OCI-LY3 (cell line): ENCODE measurements at regions not wholly inside any gene's neighbourhood (a gene's known extent, or its start where the extent isn't known, plus 50 kb on each side); places are given as distances from the start of the nearest gene placed in this dataset.
"Not testable (repeated sequence)": the region's sequence is repeated elsewhere in the genome, so short reads cannot be mapped to it uniquely, and the experiment has no call there.

ENCODE experiments used
- H2AFZ ChIP-seq: fragments of 200-600, 300-600 bp; shearing (Covaris generic); 2 replicates; pipeline ENCODE4 v1.6.0; 2014; ENCODE audit warnings: antibody characterized with exemption, low read depth, low read length
- H3K27ac ChIP-seq: fragments of 200-600, 300-600 bp; sonication (generic); 2 replicates; pipeline ENCODE4 v1.5.1; 2014; ENCODE audit warnings: mild to moderate bottlenecking, low read length, moderate library complexity, mixed read lengths
- H3K27me3 ChIP-seq: fragments of 200-600, 300-600 bp; sonication (generic); 2 replicates; pipeline ENCODE4 v1.6.1; 2014; ENCODE audit warnings: low read depth, low read length, mixed read lengths
- H3K36me3 ChIP-seq: fragments of 200-600, 300-600 bp; sonication (generic); replicated peaks from 2 replicates; pipeline ENCODE3; 2014; ENCODE audit warnings: low read depth, low read length, mixed read lengths
- H3K4me1 ChIP-seq: fragments of 300-600, 200-600 bp; sonication (generic); 2 replicates; pipeline ENCODE4 v1.6.1; 2014; ENCODE audit warnings: low read length, mixed read lengths
- H3K4me2 ChIP-seq: fragments of 200-600, 300-600 bp; sonication (generic); 2 replicates; pipeline ENCODE4 v1.6.1; 2014; ENCODE audit warnings: low read length, mixed read lengths
- H3K4me3 ChIP-seq: fragments of 300-600, 200-600 bp; sonication (generic); 2 replicates; pipeline ENCODE4 v1.5.1; 2014; ENCODE audit warnings: antibody characterized with exemption, mild to moderate bottlenecking, low read length, moderate library complexity
- H3K79me2 ChIP-seq: fragments of 300-600, 200-600 bp; shearing (Covaris generic); 2 replicates; pipeline ENCODE4 v1.6.1; 2014; ENCODE audit warnings: mild to moderate bottlenecking, low read length, mixed read lengths
- H3K9ac ChIP-seq: fragments of 300-600, 200-600 bp; shearing (Covaris generic); 2 replicates; pipeline ENCODE4 v1.6.0; 2014; ENCODE audit warnings: mild to moderate bottlenecking, low read length, moderate library complexity
- H3K9me3 ChIP-seq: fragments of 200-600, 300-600 bp; shearing (Covaris generic); 2 replicates; pipeline ENCODE4 v1.6.1; 2014; ENCODE audit warnings: low read length, mixed read lengths; ENCODE audit not compliant: insufficient read depth
- H4K20me1 ChIP-seq: fragments of 200-600, 300-600 bp; sonication (generic); 2 replicates; pipeline ENCODE4 v1.6.1; 2016; ENCODE audit warnings: low read length, mixed read lengths; ENCODE audit not compliant: insufficient read depth
- EZH2phosphoT487 ChIP-seq: fragments of 200-600 bp; shearing (Covaris generic); IDR thresholded peaks from 2 replicates; pipeline ENCODE4 v1.6.1; 2018; ENCODE audit warnings: antibody characterized with exemption, mixed run types, low read depth
- TF ChIP-seq, protein P1 (sequence below): fragments of 200-600, 300-600 bp; sonication (generic); IDR thresholded peaks from 2 replicates; pipeline ENCODE4 v1.5.1; 2014; ENCODE audit warnings: antibody characterized with exemption, low read length, low read depth

- TF ChIP-seq EZH2phosphoT487 = no peak
- TF ChIP-seq, protein P1, sequence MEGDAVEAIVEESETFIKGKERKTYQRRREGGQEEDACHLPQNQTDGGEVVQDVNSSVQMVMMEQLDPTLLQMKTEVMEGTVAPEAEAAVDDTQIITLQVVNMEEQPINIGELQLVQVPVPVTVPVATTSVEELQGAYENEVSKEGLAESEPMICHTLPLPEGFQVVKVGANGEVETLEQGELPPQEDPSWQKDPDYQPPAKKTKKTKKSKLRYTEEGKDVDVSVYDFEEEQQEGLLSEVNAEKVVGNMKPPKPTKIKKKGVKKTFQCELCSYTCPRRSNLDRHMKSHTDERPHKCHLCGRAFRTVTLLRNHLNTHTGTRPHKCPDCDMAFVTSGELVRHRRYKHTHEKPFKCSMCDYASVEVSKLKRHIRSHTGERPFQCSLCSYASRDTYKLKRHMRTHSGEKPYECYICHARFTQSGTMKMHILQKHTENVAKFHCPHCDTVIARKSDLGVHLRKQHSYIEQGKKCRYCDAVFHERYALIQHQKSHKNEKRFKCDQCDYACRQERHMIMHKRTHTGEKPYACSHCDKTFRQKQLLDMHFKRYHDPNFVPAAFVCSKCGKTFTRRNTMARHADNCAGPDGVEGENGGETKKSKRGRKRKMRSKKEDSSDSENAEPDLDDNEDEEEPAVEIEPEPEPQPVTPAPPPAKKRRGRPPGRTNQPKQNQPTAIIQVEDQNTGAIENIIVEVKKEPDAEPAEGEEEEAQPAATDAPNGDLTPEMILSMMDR = no peak
- Histone ChIP-seq H3K27me3 (no peaks in the 10 kb centered on the region), H3K4me3 (no peak overlapping the region), H3K4me1 (no peaks in the 10 kb centered on the region), H3K9me3 (no peaks in the 10 kb centered on the region), H3K4me2 (no peak overlapping the region), H3K36me3 (no peaks in the 10 kb centered on the region), H3K27ac (no peak overlapping the region), H4K20me1 (no peaks in the 10 kb centered on the region), H3K9ac (no peak overlapping the region), H2AFZ (no peak overlapping the region), H3K79me2 (no peaks in the 10 kb centered on the region)
Observed at GRCh38 chrX:155751131-155751530, 130.0 kb upstream of the VAMP7 start.

- Histone ChIP-seq H3K9ac (no peak overlapping the region), H3K4me3 (no peak overlapping the region), H3K36me3 (no peaks in the 10 kb centered on the region), H3K4me2 (no peak overlapping the region), H3K27me3 (peaks cover 7% of the 10 kb centered on the region; the same call in 1 of the 2 replicates), H3K9me3 (no peaks in the 10 kb centered on the region), H2AFZ (no peak overlapping the region), H3K79me2 (no peaks in the 10 kb centered on the region), H3K4me1 (no peaks in the 10 kb centered on the region), H3K27ac (no peak overlapping the region), H4K20me1 (no peaks in the 10 kb centered on the region)
- TF ChIP-seq, protein P1 = no peak
- no peak for TF ChIP-seq EZH2phosphoT487
Observed at GRCh38 chrX:155747520-155747919, 133.6 kb upstream of the VAMP7 start.

- Histone ChIP-seq H3K9ac (no peak overlapping the region), H3K27me3 (peaks cover 7% of the 10 kb centered on the region; the same call in 1 of the 2 replicates), H3K9me3 (no peaks in the 10 kb centered on the region), H3K36me3 (no peaks in the 10 kb centered on the region), H3K4me2 (no peak overlapping the region), H3K27ac (no peak overlapping the region), H3K79me2 (no peaks in the 10 kb centered on the region), H3K4me1 (no peaks in the 10 kb centered on the region), H2AFZ (no peak overlapping the region), H4K20me1 (no peaks in the 10 kb centered on the region), H3K4me3 (no peak overlapping the region)
- TF ChIP-seq EZH2phosphoT487 = no peak
- TF ChIP-seq, protein P1 = no peak
Observed at GRCh38 chrX:155745792-155746191, 133.0 kb upstream of the TMLHE start.

DNA sequence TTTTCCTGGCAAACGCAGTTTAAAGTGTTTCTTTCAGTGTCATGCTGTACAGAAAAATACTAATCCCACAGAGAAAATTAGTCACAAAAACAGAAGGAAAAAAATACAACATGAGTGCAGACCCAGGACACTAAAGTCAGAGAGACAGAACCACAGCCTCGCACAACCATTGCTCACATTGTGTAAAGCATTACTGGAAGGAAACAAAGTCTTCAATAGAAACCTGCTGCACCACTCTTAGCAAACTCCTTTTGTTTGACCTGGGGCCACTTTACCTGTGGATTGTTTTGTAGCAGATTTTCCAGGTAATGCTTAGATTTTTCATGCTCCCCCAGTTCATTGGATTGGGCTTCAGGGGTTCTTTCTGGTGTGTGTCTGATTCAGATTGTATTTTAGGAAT is 131.8 kb upstream of the TMLHE start:
- Histone ChIP-seq H3K27me3 (peaks cover 7% of the 10 kb centered on the region; the same call in 1 of the 2 replicates), H3K27ac (no peak overlapping the region), H3K36me3 (no peaks in the 10 kb centered on the region), H3K9ac (no peak overlapping the region), H3K79me2 (no peaks in the 10 kb centered on the region), H3K9me3 (no peaks in the 10 kb centered on the region), H4K20me1 (no peaks in the 10 kb centered on the region), H3K4me2 (no peak overlapping the region), H3K4me1 (no peaks in the 10 kb centered on the region), H3K4me3 (no peak overlapping the region), H2AFZ (no peak overlapping the region)
- no peak for TF ChIP-seq EZH2phosphoT487
- TF ChIP-seq, protein P1 = no peak

- not testable (repeated sequence) for H3K79me2 ChIP-seq, H3K36me3 ChIP-seq, H3K4me2 ChIP-seq, H3K27me3 ChIP-seq, H3K4me3 ChIP-seq, H3K4me1 ChIP-seq, H3K9ac ChIP-seq, H2AFZ ChIP-seq, H3K9me3 ChIP-seq, H3K27ac ChIP-seq, H4K20me1 ChIP-seq
Observed at GRCh38 chrX:155728335-155728734, 115.6 kb upstream of the TMLHE start.
